Stimulated activated CD8-positive, alpha-beta memory T cell treated with anti-CD3 and anti-CD28 coated beads, Interleukin-4, amount 100 ng/mL, for 48 hours (primary cell): ENCODE measurements at regions not wholly inside any gene's neighbourhood (a gene's known extent, or its start where the extent isn't known, plus 50 kb on each side); places are given as distances from the start of the nearest gene placed in this dataset.
"Not testable (repeated sequence)": the region's sequence is repeated elsewhere in the genome, so short reads cannot be mapped to it uniquely, and the experiment has no call there.

Source experiments
- DNase-seq: peaks from one replicate; pipeline ENCODE4 v3.0.0-alpha.2; 2020

DNA sequence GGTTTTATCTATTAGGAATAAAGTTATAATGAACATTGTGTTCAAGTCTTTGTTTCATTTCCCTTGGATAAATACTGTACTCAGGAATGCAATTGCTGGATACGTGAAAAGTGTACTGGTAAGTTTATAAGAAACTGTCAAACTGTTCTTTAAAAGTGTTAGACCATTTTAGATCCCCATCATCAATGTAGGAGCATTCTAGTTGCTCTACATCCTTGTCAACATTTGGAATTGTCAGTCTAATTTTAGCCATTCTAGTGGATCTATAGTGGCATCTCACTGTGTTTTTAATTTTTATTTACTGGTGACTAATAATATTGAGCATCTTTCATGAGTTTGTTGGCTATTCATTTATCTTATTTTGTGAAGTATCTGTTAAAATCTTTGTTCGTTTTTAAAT, 354.0 kb upstream of the NRP1 start:
- DNase-seq = no peak

DNA sequence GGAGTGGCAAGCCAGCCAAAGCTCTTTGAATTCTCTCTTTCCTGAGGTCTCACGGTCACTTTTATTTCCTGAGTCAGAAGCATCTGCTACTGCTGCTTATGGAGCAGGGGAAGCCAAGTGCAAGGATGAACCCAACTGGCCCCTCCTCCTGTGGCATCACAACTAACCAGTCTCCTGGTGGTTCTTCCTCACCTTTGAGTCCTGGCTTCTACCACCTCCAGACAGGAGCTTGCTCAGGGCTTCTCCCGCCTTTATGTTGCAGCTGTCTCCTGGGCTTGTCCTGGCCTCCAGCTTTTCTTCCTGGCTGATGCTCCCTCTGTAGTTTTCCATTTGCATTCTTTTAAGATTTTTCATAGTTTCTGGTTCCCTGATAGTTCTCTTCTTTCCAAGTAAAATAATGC, 349.7 kb upstream of the NRP1 start:
- no peak for DNase-seq

DNA sequence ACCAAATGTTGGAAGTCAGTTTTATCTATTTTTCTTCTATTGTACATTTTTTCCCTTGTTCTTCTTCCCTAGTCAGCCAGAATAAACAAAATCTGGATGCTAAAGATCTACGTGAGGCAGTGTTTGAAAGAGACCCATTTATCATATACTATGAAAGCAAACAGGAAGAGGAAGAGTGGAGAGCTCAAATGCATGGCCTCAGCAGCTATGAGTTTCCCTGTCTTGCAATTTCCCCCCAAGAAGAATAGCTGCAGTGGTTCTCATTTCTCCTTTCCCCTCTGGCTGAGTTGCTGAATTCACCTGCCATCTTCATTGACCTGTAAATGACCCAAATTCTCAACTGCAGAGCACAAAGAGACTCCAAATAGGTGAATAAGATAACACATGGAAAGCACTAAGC, 347.1 kb upstream of the NRP1 start:
- DNase-seq = no peak

DNA sequence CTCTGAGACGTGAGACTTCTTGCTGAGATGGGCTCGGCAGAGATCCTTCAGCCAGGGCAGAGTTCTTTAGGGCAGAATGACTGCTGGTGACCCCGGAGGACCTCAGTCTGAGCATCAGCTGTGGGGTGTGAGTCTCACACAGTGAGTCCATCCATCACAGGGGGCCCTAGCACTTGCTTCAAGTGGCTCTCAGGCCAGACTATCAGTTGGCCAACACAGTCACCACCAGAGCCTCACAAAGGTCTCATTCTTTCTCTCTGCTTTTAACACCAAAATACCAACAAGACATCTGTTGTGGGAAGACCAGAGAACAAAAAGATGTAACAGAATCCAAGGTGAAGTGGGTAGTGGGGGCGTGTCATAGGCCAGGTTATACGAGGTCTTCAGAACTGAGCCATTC, 345.6 kb upstream of the NRP1 start:
- DNase-seq = no peak

GRCh38 chr10:33676606-33677339, 342.3 kb upstream of the NRP1 start:
- DNase-seq = no peak

- no peak for DNase-seq
Observed at GRCh38 chr10:33674986-33675599, 340.6 kb upstream of the NRP1 start.

DNA sequence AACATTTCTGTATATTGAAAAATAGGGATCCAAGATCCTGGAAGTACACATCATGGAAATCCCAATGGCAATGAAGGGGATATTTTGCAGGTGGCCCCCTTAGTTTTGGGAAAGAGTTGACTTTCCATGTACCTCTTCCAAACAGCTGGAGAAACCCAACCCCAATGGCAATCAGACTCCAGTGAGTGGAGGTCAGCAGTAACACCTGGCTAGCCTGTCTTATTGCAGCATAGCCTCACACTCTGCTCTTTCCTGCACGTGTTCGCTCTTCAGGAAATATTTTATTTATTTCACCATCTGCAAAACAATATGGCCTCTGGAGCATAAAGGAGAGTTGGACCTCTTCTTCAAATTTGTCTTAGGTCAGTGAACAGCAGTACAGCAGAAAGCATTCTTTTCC, 340.0 kb upstream of the NRP1 start:
- no peak for DNase-seq

DNA sequence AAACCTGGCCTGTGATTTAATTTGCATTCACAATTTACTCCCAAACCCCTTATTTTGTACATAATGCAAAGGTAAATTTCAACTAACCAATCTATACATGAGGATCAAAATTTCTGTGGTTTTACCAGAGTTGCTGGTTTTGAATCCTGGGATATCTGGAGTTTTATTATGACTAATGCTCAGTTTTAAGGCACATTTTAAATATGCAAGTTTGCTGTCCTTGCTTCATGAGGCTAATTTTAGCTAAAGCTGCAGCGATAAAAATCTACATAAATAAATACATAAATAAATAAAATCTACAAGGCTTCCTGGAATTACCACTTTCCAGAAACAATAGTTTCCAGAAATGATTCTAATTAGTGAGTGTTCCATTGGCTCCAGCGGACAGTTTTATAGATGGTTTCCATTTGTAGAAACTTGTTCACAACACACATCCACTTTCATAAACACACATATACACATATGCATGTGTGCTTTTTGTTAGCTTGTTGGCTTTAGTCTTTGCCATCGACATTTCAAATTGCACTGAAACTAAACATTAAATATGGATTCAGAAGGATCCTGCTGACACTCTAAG, 339.5 kb upstream of the NRP1 start:
- no peak for DNase-seq

- no peak for DNase-seq
Observed at GRCh38 chr10:33669904-33670303, 335.4 kb upstream of the NRP1 start.

- DNase-seq = no peak
Observed at GRCh38 chr10:33666686-33667480, 332.4 kb upstream of the NRP1 start.

- DNase-seq = no peak
Observed at GRCh38 chr10:33665501-33665900, 331.0 kb upstream of the NRP1 start.

- no peak for DNase-seq
Observed at GRCh38 chr10:33664070-33664469, 329.6 kb upstream of the NRP1 start.

DNA sequence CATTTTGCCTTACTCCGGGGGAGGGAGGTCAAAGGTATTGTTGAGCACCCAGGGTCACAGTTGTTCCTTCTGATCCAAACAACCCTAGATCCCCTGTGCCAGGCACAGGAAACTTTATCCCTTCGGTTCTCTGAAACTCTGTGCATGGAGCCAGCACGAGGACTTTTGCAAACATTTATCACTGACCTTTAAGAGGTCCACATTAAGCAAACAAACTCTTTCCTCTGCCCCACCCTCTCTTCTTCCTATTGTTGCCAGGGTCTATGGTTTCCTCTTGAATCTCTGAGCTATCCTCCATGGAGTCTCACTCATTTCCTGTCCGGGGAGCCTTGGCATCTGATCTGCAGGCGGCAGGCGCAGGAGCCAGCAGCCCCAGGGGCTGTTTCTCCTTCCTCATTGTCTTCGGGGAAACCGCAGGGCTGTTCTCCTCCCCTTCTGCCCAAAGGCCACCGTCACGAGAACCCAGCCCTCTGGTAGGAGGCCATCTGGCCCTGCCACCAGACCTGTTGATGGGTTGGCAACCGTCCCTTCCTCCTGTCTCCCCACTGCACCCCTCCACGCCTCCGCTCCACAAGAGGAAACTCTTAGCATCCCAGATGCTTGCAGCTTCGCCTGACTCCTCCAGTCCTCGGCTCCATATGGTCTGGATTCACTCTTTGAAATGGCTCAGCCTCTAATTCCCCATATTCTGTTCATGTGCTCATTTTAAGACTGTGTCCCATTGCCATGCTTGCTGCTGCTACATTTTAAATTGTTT, 327.3 kb upstream of the NRP1 start:
- no peak for DNase-seq

DNA sequence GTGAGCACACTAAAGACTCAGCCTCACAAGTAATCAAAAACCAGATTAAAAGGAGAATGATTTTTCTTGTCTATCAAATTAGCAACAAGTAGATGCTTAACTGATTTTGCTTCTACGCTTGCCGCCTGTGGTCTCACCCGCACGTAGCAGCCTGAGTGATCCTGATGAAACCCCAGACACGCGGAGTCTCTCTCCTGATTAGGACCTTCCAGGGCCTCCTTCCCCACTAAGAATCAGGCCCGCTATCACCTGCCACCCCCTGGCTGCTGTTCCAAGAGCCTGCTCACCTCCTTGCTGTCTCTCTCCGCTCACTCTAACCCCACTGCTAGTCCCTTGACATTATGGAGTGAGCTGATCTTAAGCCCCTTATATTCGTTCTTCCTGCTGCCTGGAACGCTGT, 325.9 kb upstream of the NRP1 start:
- DNase-seq = no peak

- DNase-seq = no peak
Observed at GRCh38 chr10:33657913-33658312, 323.4 kb upstream of the NRP1 start.

- no peak for DNase-seq
Observed at GRCh38 chr10:33657154-33657908, 322.9 kb upstream of the NRP1 start.

DNA sequence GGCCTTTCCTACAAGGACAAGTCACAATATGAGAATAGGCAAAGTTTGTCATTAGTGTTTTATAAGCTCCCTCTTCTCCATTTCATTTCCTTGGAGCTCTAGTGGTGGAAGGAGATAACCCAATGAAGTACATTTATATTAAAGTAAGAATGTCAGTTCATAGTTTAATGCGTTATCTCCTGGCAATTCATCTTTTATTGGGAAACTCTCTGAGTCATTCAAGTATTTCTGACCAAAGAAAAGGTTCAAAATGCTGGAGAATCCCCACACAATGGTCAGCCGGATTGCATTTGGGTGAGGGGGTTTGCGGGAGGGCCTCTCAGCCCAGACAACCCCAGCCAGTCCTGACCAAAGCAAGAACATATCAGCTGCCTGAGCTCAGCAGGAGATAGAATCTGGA, 321.5 kb upstream of the NRP1 start:
- no peak for DNase-seq

DNA sequence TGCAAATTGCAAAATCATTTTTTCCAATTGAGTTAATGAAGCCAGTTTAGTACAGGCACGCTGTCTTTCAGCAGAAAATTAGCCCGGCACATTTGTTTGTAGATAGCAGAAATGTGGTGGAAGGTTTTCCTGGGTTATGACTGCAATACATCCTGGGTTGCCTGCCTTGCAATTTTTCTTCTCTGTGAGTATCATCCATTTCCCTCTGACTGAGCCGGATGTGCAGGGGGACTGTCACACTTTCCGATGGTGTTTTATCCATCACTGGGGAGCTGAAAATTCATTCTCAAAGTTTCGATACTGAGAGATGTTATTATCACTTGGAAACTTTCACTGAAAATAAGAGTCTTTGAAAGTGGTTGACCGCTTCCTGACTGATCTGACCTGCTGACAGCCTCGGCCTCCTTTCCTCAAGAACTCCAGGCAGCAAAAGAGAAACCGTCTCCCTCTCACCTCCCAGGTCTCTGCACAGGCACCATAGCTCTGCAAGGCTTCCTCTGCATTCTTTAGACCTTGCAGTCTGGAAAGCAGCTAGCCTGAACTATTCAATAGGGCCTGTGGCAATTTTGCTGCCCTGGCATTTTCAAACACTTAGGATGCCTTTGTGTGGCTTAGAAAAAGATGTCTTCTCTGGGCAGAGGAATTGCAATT, 320.8 kb upstream of the NRP1 start:
- DNase-seq = no peak

GRCh38 chr10:33653584-33654367, 319.3 kb upstream of the NRP1 start:
- no peak for DNase-seq

DNA sequence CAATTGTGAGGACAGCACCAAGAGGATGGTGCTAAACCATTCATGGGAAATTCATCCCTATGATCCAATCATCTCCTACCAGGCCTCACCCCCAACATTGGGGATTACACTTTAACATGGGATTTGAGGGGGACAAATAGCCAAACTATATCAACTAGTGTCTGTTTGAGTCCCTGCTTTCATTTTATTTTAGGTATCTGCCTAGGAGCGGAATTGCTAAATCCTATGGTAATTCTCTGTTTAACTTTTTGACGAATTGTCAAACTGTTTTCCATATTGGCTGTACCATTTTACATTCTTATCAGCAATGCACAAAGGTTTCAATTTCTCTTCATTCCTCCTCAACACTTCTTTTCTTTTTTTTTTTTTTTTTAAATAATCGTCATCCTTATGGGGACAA, 318.4 kb upstream of the NRP1 start:
- DNase-seq = no peak

- DNase-seq = not testable (repeated sequence)
Observed at GRCh38 chr10:33650131-33650530, 315.7 kb upstream of the NRP1 start.
